ENCODE measurements at regions not wholly inside any gene's neighbourhood (a gene's known extent, or its start where the extent isn't known, plus 50 kb on each side); places are given as distances from the start of the nearest gene placed in this dataset.

DNA sequence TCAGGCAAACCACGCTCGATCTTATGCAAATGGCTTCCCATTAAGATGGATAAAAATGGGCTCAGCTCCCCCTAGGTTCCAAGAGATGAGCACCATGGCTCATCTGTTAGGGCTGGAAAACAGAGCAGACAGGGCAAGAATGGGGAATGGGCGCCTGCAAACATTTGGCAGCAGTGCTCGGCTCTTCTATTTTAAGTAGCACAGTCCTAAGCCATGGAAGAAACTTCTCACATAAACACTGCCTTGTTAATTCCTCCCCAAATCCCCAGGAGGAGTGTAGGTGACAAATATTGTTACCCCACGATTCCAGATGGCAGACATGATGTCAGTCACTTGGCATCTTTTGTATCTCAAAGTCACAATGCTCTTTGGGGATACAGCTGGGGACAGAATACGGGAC, 221.8 kb downstream of the ICE1 start:
- Histone ChIP-seq H3K9me3 (replicated peaks; ENCODE audit: control insufficient read depth, insufficient read depth, low read length) (peaks cover 7% of the 10 kb centered on the region), H3K36me3 (ENCODE audit: control insufficient read depth in 2 of 2, extremely low read depth in 1 of 2, insufficient read depth in 2 of 2, low read length in 2 of 2) (no peaks in the 10 kb centered on the region), H3K27ac (ENCODE audit: insufficient read depth, low read depth, low read length) (no peak overlapping the region), H4K20me1 (replicated peaks; ENCODE audit: control insufficient read depth, extremely low read depth, insufficient read depth, low read length) (no peaks in the 10 kb centered on the region), H3K4me3 (replicated peaks in 1 of 3; ENCODE audit: insufficient read depth in 1 of 3, low read depth in 1 of 3, low read length in 3 of 3) (no peak overlapping the region), H3K4me1 (ENCODE audit: control insufficient read depth, extremely low read depth, insufficient read depth, low read length) (no peaks in the 10 kb centered on the region), H2AFZ (ENCODE audit: low read depth, low read length) (no peak overlapping the region), H3K4me2 (ENCODE audit: insufficient read depth, low read length) (no peak overlapping the region), H3K9me1 (replicated peaks; ENCODE audit: control insufficient read depth, extremely low read depth, insufficient read depth, low read length) (no peaks in the 10 kb centered on the region), H3K9ac (replicated peaks; ENCODE audit: extremely low read depth, insufficient read depth, low read length) (no peak overlapping the region), H3K27me3 (ENCODE audit: control insufficient read depth in 2 of 2, insufficient read depth in 2 of 2, low read length in 2 of 2) (no peaks in the 10 kb centered on the region), H3K79me2 (ENCODE audit: control insufficient read depth, insufficient read depth, low read length) (no peaks in the 10 kb centered on the region)
- CTCF ChIA-PET, result no interaction called here
- FAIRE-seq (no peak), DNase-seq (ENCODE audit: low read depth, low spot score) (no peak)
- POLR2A ChIA-PET, result no interaction called here
- intact Hi-C loops (cut with micrococcal nuclease) (no loop called here), dilution Hi-C loops (cut with MboI; ENCODE audit: extremely low pct_ligation_motif_present, low sequenced_read_pairs) (no loop called here)
- TF ChIP-seq JUN (IDR thresholded peaks at IDR 0.05; ENCODE audit: borderline replicate concordance, insufficient read depth, insufficient read length, low read depth), result no peak
- no peak for TF ChIP-seq MYC (IDR thresholded peaks at IDR 0.05; ENCODE audit: low read depth, low read length)
- no peak for TF ChIP-seq CTCF (IDR thresholded peaks at IDR 0.05; ENCODE audit: extremely low read depth in 1 of 2, insufficient read depth in 1 of 2, low read depth in 1 of 2, low read length in 2 of 2)
- no peak for TF ChIP-seq EZH2 (IDR thresholded peaks at IDR 0.05; ENCODE audit: borderline replicate concordance, low read depth, low read length, severe bottlenecking)
- TF ChIP-seq FOS (IDR thresholded peaks at IDR 0.05; ENCODE audit: borderline replicate concordance, insufficient read depth, low read length), result no peak
- no peak for TF ChIP-seq GATA2 (IDR thresholded peaks at IDR 0.05; ENCODE audit: insufficient read depth, insufficient read length, low read depth, low read length)
- BruUV-seq (replicated peaks), result no TSS peak

DNA sequence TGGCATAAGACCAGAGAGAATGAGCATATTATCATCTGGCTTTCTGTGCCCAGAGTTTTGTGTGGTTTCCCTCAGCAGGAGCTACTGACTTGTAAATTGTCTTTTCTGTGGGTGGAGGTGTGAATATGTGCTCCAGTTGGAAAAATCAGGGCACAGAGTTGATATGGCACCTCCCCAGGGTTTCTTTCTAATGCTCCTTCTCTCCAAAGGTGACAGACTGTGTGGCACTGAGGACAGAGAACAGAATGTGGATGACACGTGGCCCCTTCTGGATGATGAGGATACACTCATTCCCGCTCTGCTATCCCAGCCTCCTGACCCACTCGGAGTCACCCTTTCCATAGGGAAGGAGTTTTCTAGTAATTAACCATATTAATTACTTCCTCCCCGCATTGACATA, 221.0 kb downstream of the ICE1 start:
- H3K4me1 ChIP-seq (ENCODE audit: control insufficient read depth, extremely low read depth, insufficient read depth, low read length), result no peaks in the 10 kb centered on the region
- BruUV-seq (replicated peaks), result no TSS peak
- no peaks in the 10 kb centered on the region for H3K27me3 ChIP-seq (ENCODE audit: control insufficient read depth in 2 of 2, insufficient read depth in 2 of 2, low read length in 2 of 2)
- TF ChIP-seq POLR2AphosphoS5 (IDR thresholded peaks at IDR 0.05; ENCODE audit: insufficient read depth, low read depth, low read length) (no peak), MAX (IDR thresholded peaks at IDR 0.05; ENCODE audit: insufficient read depth, insufficient read length) (no peak), GATA2 (IDR thresholded peaks at IDR 0.05; ENCODE audit: insufficient read depth, insufficient read length, low read depth, low read length) (no peak), POLR2A (IDR thresholded peaks at IDR 0.05; ENCODE audit: low read depth, low read length) (no peak), EZH2 (IDR thresholded peaks at IDR 0.05; ENCODE audit: borderline replicate concordance, low read depth, low read length, severe bottlenecking) (no peak), CTCF (IDR thresholded peaks at IDR 0.05; ENCODE audit: extremely low read depth in 1 of 2, insufficient read depth in 1 of 2, low read depth in 1 of 2, low read length in 2 of 2) (no peak), MYC (IDR thresholded peaks at IDR 0.05; ENCODE audit: low read depth, low read length) (no peak), JUN (IDR thresholded peaks at IDR 0.05; ENCODE audit: borderline replicate concordance, insufficient read depth, insufficient read length, low read depth) (no peak), FOS (IDR thresholded peaks at IDR 0.05; ENCODE audit: borderline replicate concordance, insufficient read depth, low read length) (no peak)
- no peaks in the 10 kb centered on the region for H3K79me2 ChIP-seq (ENCODE audit: control insufficient read depth, insufficient read depth, low read length)
- dilution Hi-C loops (cut with MboI; ENCODE audit: extremely low pct_ligation_motif_present, low sequenced_read_pairs), result no loop called here
- H3K9me3 ChIP-seq (replicated peaks; ENCODE audit: control insufficient read depth, insufficient read depth, low read length), result peaks cover 7% of the 10 kb centered on the region
- H2AFZ ChIP-seq (ENCODE audit: low read depth, low read length), result no peak overlapping the region
- DNase-seq (ENCODE audit: low read depth, low spot score), result no peak
- H3K27ac ChIP-seq (ENCODE audit: insufficient read depth, low read depth, low read length), result no peak overlapping the region
- H3K4me3 ChIP-seq (replicated peaks in 1 of 3; ENCODE audit: insufficient read depth in 1 of 3, low read depth in 1 of 3, low read length in 3 of 3), result no peak overlapping the region
- no peaks in the 10 kb centered on the region for H3K9me1 ChIP-seq (replicated peaks; ENCODE audit: control insufficient read depth, extremely low read depth, insufficient read depth, low read length)
- FAIRE-seq, result no peak
- H3K4me2 ChIP-seq (ENCODE audit: insufficient read depth, low read length), result no peak overlapping the region
- no peak overlapping the region for H3K9ac ChIP-seq (replicated peaks; ENCODE audit: extremely low read depth, insufficient read depth, low read length)
- no peaks in the 10 kb centered on the region for H4K20me1 ChIP-seq (replicated peaks; ENCODE audit: control insufficient read depth, extremely low read depth, insufficient read depth, low read length)
- intact Hi-C loops (cut with micrococcal nuclease), result no loop called here
- H3K36me3 ChIP-seq (ENCODE audit: control insufficient read depth in 2 of 2, extremely low read depth in 1 of 2, insufficient read depth in 2 of 2, low read length in 2 of 2), result no peaks in the 10 kb centered on the region
- CTCF ChIA-PET, result no interaction called here
- POLR2A ChIA-PET, result no interaction called here
